Lower lobe of right lung (tissue), 2 donors: ENCODE measurements at regions not wholly inside any gene's neighbourhood (a gene's known extent, or its start where the extent isn't known, plus 50 kb on each side); places are given as distances from the start of the nearest gene placed in this dataset.

Source experiments
- ATAC-seq, 2 donors: fragments of 200-7000 bp; cut with Tn5 transposase; one replicate each; pipeline ENCODE4 v1.9.1; 2020 to 2022; ENCODE audit warnings: mild to moderate bottlenecking in 2 of 2, moderate library complexity in 2 of 2
- DNase-seq: peaks from one replicate; pipeline ENCODE4 v3.0.0-alpha.2; 2020
- H3K27ac ChIP-seq: fragments of 200-600 bp; one replicate; pipeline ENCODE4 v1.8.0; 2022
- H3K27me3 ChIP-seq: fragments of 200-600 bp; one replicate; pipeline ENCODE4 v1.8.0; 2022; ENCODE audit warnings: low read depth
- H3K36me3 ChIP-seq: fragments of 200-600 bp; one replicate; pipeline ENCODE4 v1.8.0; 2022; ENCODE audit warnings: mild to moderate bottlenecking
- H3K4me1 ChIP-seq: fragments of 200-600 bp; one replicate; pipeline ENCODE4 v1.8.0; 2022
- H3K4me3 ChIP-seq: fragments of 200-600 bp; one replicate; pipeline ENCODE4 v1.8.0; 2022; ENCODE audit warnings: mild to moderate bottlenecking
- H3K9me3 ChIP-seq: fragments of 200-600 bp; one replicate; pipeline ENCODE4 v1.8.0; 2022
- CTCF ChIP-seq: fragments of 200-600 bp; IDR thresholded peaks from one replicate; pipeline ENCODE4 v1.8.0; 2022; ENCODE audit warnings: antibody characterized with exemption, mild to moderate bottlenecking
- intact Hi-C: fragments of 100-400 bp; cut with DNase I; formaldehyde crosslinking; loops from one replicate; pipeline ENCODE4 v1.11.0; 2022
- donor health status: DM: no; HTN: yes; CAD: no; lungs with severe emphysema.

GRCh38 chr6:23302514-23302913, 733.1 kb downstream of the HDGFL1 start:
- intact Hi-C loops: no loop called here
- no peak overlapping the region for H3K27ac ChIP-seq
- H3K27me3 ChIP-seq: no peaks in the 10 kb centered on the region
- H3K36me3 ChIP-seq: no peaks in the 10 kb centered on the region
- H3K9me3 ChIP-seq: no peaks in the 10 kb centered on the region
- no peak for TF ChIP-seq CTCF
- no peak for DNase-seq
- H3K4me1 ChIP-seq: no peaks in the 10 kb centered on the region
- H3K4me3 ChIP-seq: no peak overlapping the region
- ATAC-seq: no peak

- no peak overlapping the region for H3K27ac ChIP-seq
- H3K27me3 ChIP-seq: no peaks in the 10 kb centered on the region
- intact Hi-C loops: no loop called here
- DNase-seq (no peak), ATAC-seq (no peak)
- no peaks in the 10 kb centered on the region for H3K4me1 ChIP-seq
- no peak for TF ChIP-seq CTCF
- no peaks in the 10 kb centered on the region for H3K9me3 ChIP-seq
- H3K36me3 ChIP-seq: no peaks in the 10 kb centered on the region
- H3K4me3 ChIP-seq: no peak overlapping the region
These were observed 736.1 kb downstream of the HDGFL1 start for GRCh38 chr6:23305325-23305943.

GRCh38 chr6:23306251-23306950, 737.0 kb downstream of the HDGFL1 start:
- Histone ChIP-seq H3K9me3 (no peaks in the 10 kb centered on the region), H3K27ac (no peak overlapping the region), H3K36me3 (no peaks in the 10 kb centered on the region), H3K4me3 (no peak overlapping the region), H3K4me1 (no peaks in the 10 kb centered on the region), H3K27me3 (no peaks in the 10 kb centered on the region)
- no peak for TF ChIP-seq CTCF
- DNase-seq (no peak), ATAC-seq (no peak)
- intact Hi-C loops: no loop called here

- TF ChIP-seq CTCF: no peak
These were observed 738.1 kb downstream of the HDGFL1 start for GRCh38 chr6:23307516-23307915.

GRCh38 chr6:23308166-23308565, 738.8 kb downstream of the HDGFL1 start:
- ATAC-seq (no peak), DNase-seq (no peak)
- no peak for TF ChIP-seq CTCF
- H3K36me3 ChIP-seq: no peaks in the 10 kb centered on the region
- H3K27ac ChIP-seq: no peak overlapping the region
- no peaks in the 10 kb centered on the region for H3K27me3 ChIP-seq
- intact Hi-C loops: no loop called here
- H3K4me3 ChIP-seq: no peak overlapping the region
- H3K4me1 ChIP-seq: no peaks in the 10 kb centered on the region
- no peaks in the 10 kb centered on the region for H3K9me3 ChIP-seq

More at GRCh38 chr6:23307516-23307915, 738.1 kb downstream of the HDGFL1 start:
- Histone ChIP-seq H3K9me3 (no peaks in the 10 kb centered on the region), H3K36me3 (no peaks in the 10 kb centered on the region), H3K27me3 (no peaks in the 10 kb centered on the region), H3K4me1 (no peaks in the 10 kb centered on the region), H3K27ac (no peak overlapping the region), H3K4me3 (no peak overlapping the region)
- ATAC-seq (no peak), DNase-seq (no peak)
- intact Hi-C loops: no loop called here
